ENCODE measurements at regions not wholly inside any gene's neighbourhood (a gene's known extent, or its start where the extent isn't known, plus 50 kb on each side); places are given as distances from the start of the nearest gene placed in this dataset.

DNA sequence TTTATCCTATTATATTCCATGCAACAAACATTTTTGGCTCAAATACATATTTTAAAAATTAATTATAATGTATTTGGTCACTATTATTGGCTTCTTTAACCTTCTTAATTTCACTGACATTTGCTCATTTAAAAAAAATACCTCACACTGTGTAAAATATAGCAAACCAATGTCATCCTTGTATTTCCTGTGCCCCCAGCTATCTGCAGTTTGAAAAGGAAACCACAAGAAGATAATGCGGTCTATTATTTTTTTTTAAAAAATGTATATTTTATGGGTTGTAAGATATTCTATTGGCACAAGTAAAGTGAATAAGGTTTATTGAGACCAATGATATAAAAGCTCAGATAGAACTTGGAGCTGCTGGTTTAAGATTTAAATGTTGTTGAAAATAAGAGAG, 904.2 kb downstream of the SI start:
- ChIA-PET CTCF (ENCODE audit: partially characterized antibody) (no interaction called here), POLR2A (ENCODE audit: partially characterized antibody) (no interaction called here)
- Histone ChIP-seq H3K27me3 (ENCODE audit: insufficient read depth, low read length) (no peaks in the 10 kb centered on the region), H3K4me3 (ENCODE audit: low read length in 2 of 2) (no peak overlapping the region), H3K36me3 (ENCODE audit: insufficient read depth, low read length) (no peaks in the 10 kb centered on the region), H3K4me1 (ENCODE audit: insufficient read depth, low read length) (no peaks in the 10 kb centered on the region), H3K9me3 (ENCODE audit: control insufficient read depth in 1 of 2, low read length in 2 of 2) (no peaks in the 10 kb centered on the region), H3K27ac (ENCODE audit: low read depth, low read length) (no peak overlapping the region)
- peaks cover 0 to 8% (median 3%) of the 10 kb centered on the region in 8 donors for H3K9me3 Mint-ChIP-seq
- H3K27ac Mint-ChIP-seq = no peak overlapping the region
- H3K36me3 Mint-ChIP-seq = no peaks in the 10 kb centered on the region
- no peak overlapping the region for H3K4me3 Mint-ChIP-seq
- no peaks in the 10 kb centered on the region for H3K4me1 Mint-ChIP-seq
- intact Hi-C loops (cut with micrococcal nuclease) = no loop called here
- H3K27me3 Mint-ChIP-seq = no peaks in the 10 kb centered on the region
- DNase-seq = no peak

DNA sequence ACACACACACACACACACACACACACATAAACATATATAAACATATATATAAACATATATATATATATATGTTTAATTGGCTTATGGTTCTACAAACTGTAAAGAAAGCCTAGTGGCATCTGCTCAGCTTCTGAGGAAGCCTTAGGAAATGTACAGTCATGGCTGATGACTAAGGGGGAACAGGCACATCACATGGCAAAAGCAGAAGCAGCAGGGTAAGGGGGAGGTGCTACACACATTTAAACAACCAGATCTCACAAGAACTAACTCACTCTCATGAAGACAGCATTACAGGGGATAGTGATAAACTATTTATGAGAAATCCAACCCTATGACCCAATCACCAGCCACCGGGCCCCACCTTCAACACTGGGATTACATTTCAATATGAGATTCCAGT, 922.9 kb downstream of the SI start:
- DNase-seq = no peak
- Histone ChIP-seq H3K4me1 (ENCODE audit: insufficient read depth, low read length) (no peaks in the 10 kb centered on the region), H3K27me3 (ENCODE audit: insufficient read depth, low read length) (no peaks in the 10 kb centered on the region), H3K36me3 (ENCODE audit: insufficient read depth, low read length) (no peaks in the 10 kb centered on the region), H3K9me3 (ENCODE audit: control insufficient read depth in 1 of 2, low read length in 2 of 2) (no peaks in the 10 kb centered on the region), H3K4me3 (ENCODE audit: low read length in 2 of 2) (no peak overlapping the region), H3K27ac (ENCODE audit: low read depth, low read length) (no peak overlapping the region)
- Mint-ChIP-seq H3K27me3 (no peaks in the 10 kb centered on the region), H3K27ac (no peak overlapping the region), H3K36me3 (no peaks in the 10 kb centered on the region), H3K4me3 (no peak overlapping the region), H3K9me3 (peaks cover 3 to 30% (median 18%) of the 10 kb centered on the region in 8 donors), H3K4me1 (no peaks in the 10 kb centered on the region)
- POLR2A ChIA-PET (ENCODE audit: partially characterized antibody) = no interaction called here
- CTCF ChIA-PET (ENCODE audit: partially characterized antibody) = no interaction called here
- intact Hi-C loops (cut with micrococcal nuclease) = no loop called here

DNA sequence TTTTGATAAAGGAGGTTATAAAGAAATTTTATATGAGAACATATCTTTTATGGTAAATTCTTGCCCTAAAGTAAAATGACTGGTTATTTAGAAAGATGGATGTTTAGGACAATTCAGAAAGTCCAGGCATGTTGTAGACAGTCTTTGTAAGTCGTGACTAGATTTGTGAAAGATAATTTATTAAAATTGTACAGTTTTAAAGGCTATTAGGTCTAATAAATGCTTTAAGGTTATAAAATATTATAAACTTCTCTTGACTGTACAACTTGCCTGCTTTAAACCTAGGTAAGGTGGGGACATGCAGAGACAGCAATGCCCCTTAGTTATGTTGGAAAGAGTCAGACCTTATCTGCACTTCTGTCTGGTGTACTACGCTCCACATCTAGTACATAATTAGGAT, 933.5 kb downstream of the SI start:
- ChIA-PET POLR2A (ENCODE audit: partially characterized antibody) (no interaction called here), CTCF (ENCODE audit: partially characterized antibody) (no interaction called here)
- H3K27ac Mint-ChIP-seq = no peak overlapping the region
- H3K27me3 ChIP-seq (ENCODE audit: insufficient read depth, low read length) = no peaks in the 10 kb centered on the region
- no peak overlapping the region for H3K4me3 ChIP-seq (ENCODE audit: low read length in 2 of 2)
- DNase-seq = no peak
- no peaks in the 10 kb centered on the region for H3K36me3 Mint-ChIP-seq
- no peaks in the 10 kb centered on the region for H3K4me1 Mint-ChIP-seq
- H3K4me3 Mint-ChIP-seq = no peak overlapping the region
- H3K27me3 Mint-ChIP-seq = no peaks in the 10 kb centered on the region
- intact Hi-C loops (cut with micrococcal nuclease) = no loop called here
- no peaks in the 10 kb centered on the region for H3K4me1 ChIP-seq (ENCODE audit: insufficient read depth, low read length)
- no peaks in the 10 kb centered on the region for H3K36me3 ChIP-seq (ENCODE audit: insufficient read depth, low read length)
- H3K9me3 Mint-ChIP-seq = peaks cover 2 to 46% (median 23%) of the 10 kb centered on the region in 8 donors
- no peaks in the 10 kb centered on the region for H3K9me3 ChIP-seq (ENCODE audit: control insufficient read depth in 1 of 2, low read length in 2 of 2)
- no peak overlapping the region for H3K27ac ChIP-seq (ENCODE audit: low read depth, low read length)

DNA sequence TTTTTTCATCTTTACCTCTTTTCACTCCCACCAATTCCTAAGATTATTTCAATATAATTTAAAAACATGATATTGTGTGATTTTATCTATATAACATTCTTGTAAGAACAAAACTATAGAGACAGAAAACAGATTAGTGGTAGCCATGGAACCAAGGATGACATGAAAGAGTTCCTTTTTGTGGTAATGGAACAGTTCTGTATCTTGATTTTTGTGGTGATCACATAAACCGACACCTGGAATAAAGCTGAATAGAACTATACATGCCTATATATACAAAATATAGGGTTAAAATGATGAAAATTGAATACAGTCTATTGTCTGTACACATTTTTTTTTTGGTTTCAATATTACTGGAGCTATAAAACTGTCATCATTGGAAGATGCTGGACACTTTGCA, 945.4 kb downstream of the SI start:
- Histone ChIP-seq H3K9me3 (ENCODE audit: control insufficient read depth in 1 of 2, low read length in 2 of 2) (no peaks in the 10 kb centered on the region), H3K27me3 (ENCODE audit: insufficient read depth, low read length) (no peaks in the 10 kb centered on the region), H3K36me3 (ENCODE audit: insufficient read depth, low read length) (no peaks in the 10 kb centered on the region), H3K4me1 (ENCODE audit: insufficient read depth, low read length) (no peaks in the 10 kb centered on the region), H3K4me3 (ENCODE audit: low read length in 2 of 2) (no peak overlapping the region), H3K27ac (ENCODE audit: low read depth, low read length) (no peak overlapping the region)
- H3K9me3 Mint-ChIP-seq = peaks cover 0 to 18% (median 11%) of the 10 kb centered on the region in 8 donors
- H3K27me3 Mint-ChIP-seq = no peaks in the 10 kb centered on the region
- DNase-seq = no peak
- H3K4me1 Mint-ChIP-seq = no peaks in the 10 kb centered on the region
- ChIA-PET POLR2A (ENCODE audit: partially characterized antibody) (no interaction called here), CTCF (ENCODE audit: partially characterized antibody) (no interaction called here)
- no peak overlapping the region for H3K27ac Mint-ChIP-seq
- H3K36me3 Mint-ChIP-seq = no peaks in the 10 kb centered on the region
- H3K4me3 Mint-ChIP-seq = no peak overlapping the region
- intact Hi-C loops (cut with micrococcal nuclease) = no loop called here

DNA sequence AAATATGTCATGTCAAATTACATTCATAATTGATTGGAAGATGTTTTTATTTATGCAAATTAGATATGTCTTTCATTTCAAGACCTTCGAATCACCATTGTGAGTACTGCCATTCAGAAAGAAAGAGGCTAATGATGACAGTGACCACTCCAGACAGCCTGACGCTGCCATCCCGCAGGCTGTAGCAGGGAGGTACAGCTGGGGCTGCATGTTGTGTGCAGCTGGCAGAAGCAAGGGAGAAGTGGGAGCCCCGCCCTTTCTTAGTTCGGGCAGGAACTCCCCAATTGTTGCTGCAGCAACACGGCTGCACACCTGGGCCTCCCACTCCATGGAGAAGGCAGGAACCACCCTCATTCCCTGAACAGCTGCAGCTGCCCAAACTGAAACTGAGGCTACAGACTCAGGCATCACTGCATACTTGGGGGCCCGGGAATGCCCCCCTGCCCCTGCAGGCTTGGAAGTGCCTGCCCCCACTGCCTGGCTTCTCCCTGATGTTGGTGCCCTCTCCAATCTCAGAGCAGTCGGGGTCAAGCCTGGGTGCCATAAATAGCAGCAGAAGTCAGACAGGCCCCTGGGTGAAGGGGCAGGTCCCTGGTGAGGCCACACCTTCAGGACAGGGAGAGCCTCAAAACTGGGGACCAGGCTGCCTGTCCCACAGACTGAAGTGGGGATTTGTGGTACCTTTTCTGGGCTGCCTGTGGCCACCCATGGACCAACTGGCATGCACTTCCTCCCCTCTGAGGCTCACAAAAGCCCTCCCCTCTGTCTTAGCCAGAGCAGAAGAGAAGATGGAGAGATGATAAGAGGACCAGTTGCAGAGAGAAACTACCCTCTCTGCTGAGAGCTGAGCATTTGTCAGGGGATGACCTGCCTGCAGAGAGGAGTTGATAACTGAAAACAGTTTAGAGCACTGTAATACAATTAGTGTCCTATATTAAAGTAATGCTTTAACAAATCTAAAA, 964.6 kb downstream of the SI start:
- Histone ChIP-seq H3K27ac (ENCODE audit: low read depth, low read length) (no peak overlapping the region), H3K36me3 (ENCODE audit: insufficient read depth, low read length) (no peaks in the 10 kb centered on the region), H3K9me3 (ENCODE audit: control insufficient read depth in 1 of 2, low read length in 2 of 2) (peaks cover 0 to 6% of the 10 kb centered on the region in 2 donors), H3K4me1 (ENCODE audit: insufficient read depth, low read length) (no peaks in the 10 kb centered on the region), H3K4me3 (ENCODE audit: low read length in 2 of 2) (no peak overlapping the region), H3K27me3 (ENCODE audit: insufficient read depth, low read length) (no peaks in the 10 kb centered on the region)
- Mint-ChIP-seq H3K4me3 (no peak overlapping the region), H3K27me3 (no peaks in the 10 kb centered on the region), H3K9me3 (peaks cover 0 to 25% (median 7%) of the 10 kb centered on the region in 8 donors), H3K36me3 (no peaks in the 10 kb centered on the region), H3K4me1 (no peaks in the 10 kb centered on the region), H3K27ac (no peak overlapping the region)
- ChIA-PET CTCF (ENCODE audit: partially characterized antibody) (no interaction called here), POLR2A (ENCODE audit: partially characterized antibody) (no interaction called here)
- DNase-seq = no peak
- intact Hi-C loops (cut with micrococcal nuclease) = no loop called here

DNA sequence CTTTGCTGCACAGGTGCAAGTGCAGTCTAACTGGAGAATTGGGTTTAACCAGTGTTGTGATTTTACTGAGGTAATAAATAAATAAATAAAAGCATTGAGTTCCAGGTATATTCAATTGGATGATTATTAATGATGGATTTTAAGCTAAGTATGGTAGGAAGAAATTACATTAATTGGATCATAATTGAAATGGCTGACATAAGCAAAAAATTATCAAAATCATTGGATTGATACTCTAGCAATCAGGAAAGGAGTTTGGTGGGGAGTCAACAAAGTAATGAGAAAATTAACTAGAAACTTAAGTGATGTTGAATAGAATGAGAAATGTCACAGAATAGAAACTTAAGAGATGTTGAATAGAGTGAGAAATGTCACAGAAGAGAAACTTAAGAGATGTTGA, 981.9 kb downstream of the SI start:
- POLR2A ChIA-PET (ENCODE audit: partially characterized antibody) = no interaction called here
- Mint-ChIP-seq H3K4me1 (peaks cover 0 to 1% (median 0%) of the 10 kb centered on the region in 4 donors), H3K9me3 (peaks cover 0 to 9% (median 5%) of the 10 kb centered on the region in 8 donors), H3K27me3 (no peaks in the 10 kb centered on the region), H3K4me3 (no peak overlapping the region), H3K36me3 (no peaks in the 10 kb centered on the region), H3K27ac (no peak overlapping the region)
- intact Hi-C loops (cut with micrococcal nuclease) = no loop called here
- no peaks in the 10 kb centered on the region for H3K36me3 ChIP-seq (ENCODE audit: insufficient read depth, low read length)
- no peak for DNase-seq
- no peak overlapping the region for H3K4me3 ChIP-seq (ENCODE audit: low read length in 2 of 2)
- CTCF ChIA-PET (ENCODE audit: partially characterized antibody) = no interaction called here
- no peaks in the 10 kb centered on the region for H3K9me3 ChIP-seq (ENCODE audit: control insufficient read depth in 1 of 2, low read length in 2 of 2)
- no peaks in the 10 kb centered on the region for H3K4me1 ChIP-seq (ENCODE audit: insufficient read depth, low read length)
- no peak overlapping the region for H3K27ac ChIP-seq (ENCODE audit: low read depth, low read length)
- no peaks in the 10 kb centered on the region for H3K27me3 ChIP-seq (ENCODE audit: insufficient read depth, low read length)

DNA sequence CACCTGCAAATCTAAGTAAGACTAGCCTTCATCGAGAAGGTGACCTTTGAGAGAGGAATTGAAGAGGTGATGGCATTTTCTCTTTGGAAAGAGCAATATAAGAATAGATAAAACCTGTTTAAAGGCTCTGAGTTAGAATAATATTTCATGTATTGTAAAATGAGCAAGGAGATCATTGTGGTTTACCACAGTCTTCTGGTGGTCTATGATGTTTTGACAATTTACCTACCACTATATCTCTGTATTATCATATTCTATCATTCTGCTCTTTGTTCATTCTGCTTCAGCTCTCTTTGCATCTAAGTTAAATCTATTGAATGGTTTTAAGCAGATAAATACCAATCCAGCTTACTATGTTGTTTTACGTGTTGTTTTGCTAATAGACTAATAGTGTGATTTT, 982.3 kb downstream of the SI start:
- Histone ChIP-seq H3K4me3 (ENCODE audit: low read length in 2 of 2) (no peak overlapping the region), H3K27ac (ENCODE audit: low read depth, low read length) (no peak overlapping the region), H3K4me1 (ENCODE audit: insufficient read depth, low read length) (no peaks in the 10 kb centered on the region), H3K9me3 (ENCODE audit: control insufficient read depth in 1 of 2, low read length in 2 of 2) (no peaks in the 10 kb centered on the region), H3K27me3 (ENCODE audit: insufficient read depth, low read length) (no peaks in the 10 kb centered on the region), H3K36me3 (ENCODE audit: insufficient read depth, low read length) (no peaks in the 10 kb centered on the region)
- Mint-ChIP-seq H3K9me3 (peaks cover 0 to 9% (median 5%) of the 10 kb centered on the region in 8 donors), H3K4me1 (peaks cover 0 to 1% (median 0%) of the 10 kb centered on the region in 4 donors), H3K4me3 (no peak overlapping the region), H3K27ac (no peak overlapping the region), H3K36me3 (no peaks in the 10 kb centered on the region), H3K27me3 (no peaks in the 10 kb centered on the region)
- intact Hi-C loops (cut with micrococcal nuclease) = no loop called here
- POLR2A ChIA-PET (ENCODE audit: partially characterized antibody) = no interaction called here
- CTCF ChIA-PET (ENCODE audit: partially characterized antibody) = no interaction called here
- DNase-seq = no peak

Data from CD4-positive, alpha-beta memory T cell (primary cell).